GM12873 (cell line): ENCODE measurements at regions not wholly inside any gene's neighbourhood (a gene's known extent, or its start where the extent isn't known, plus 50 kb on each side); places are given as distances from the start of the nearest gene placed in this dataset.

Source experiments
- TF ChIP-seq, protein P1 (sequence below): IDR thresholded peaks from 2 replicates; pipeline ENCODE4 v1.5.1; 2012; ENCODE audit warnings: low read depth, mild to moderate bottlenecking, moderate library complexity, low read length, control low read depth; ENCODE audit not compliant: insufficient read depth; ENCODE audit errors: missing control alignments

DNA sequence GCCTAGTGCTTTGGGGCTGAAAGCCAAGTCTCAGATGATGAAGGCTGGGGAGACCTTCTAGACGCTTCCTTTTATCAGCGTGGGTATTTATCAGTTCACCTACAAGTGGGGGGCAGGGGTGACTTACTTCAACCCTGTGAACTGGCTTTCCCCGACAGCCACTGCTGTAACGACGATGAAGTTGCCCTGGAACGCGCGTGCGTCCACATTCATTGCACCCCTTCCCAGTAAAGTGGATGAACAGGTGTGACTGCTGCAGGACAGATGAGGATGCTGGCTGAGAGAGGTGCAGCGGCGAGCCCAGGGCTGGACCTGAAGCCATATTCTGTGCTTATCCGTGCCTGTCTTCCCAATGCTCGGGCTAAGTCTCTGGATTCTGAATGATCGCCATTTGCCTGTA is 1122.3 kb downstream of the TBC1D22A start:
- TF ChIP-seq, protein P1, sequence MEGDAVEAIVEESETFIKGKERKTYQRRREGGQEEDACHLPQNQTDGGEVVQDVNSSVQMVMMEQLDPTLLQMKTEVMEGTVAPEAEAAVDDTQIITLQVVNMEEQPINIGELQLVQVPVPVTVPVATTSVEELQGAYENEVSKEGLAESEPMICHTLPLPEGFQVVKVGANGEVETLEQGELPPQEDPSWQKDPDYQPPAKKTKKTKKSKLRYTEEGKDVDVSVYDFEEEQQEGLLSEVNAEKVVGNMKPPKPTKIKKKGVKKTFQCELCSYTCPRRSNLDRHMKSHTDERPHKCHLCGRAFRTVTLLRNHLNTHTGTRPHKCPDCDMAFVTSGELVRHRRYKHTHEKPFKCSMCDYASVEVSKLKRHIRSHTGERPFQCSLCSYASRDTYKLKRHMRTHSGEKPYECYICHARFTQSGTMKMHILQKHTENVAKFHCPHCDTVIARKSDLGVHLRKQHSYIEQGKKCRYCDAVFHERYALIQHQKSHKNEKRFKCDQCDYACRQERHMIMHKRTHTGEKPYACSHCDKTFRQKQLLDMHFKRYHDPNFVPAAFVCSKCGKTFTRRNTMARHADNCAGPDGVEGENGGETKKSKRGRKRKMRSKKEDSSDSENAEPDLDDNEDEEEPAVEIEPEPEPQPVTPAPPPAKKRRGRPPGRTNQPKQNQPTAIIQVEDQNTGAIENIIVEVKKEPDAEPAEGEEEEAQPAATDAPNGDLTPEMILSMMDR, result no peak

DNA sequence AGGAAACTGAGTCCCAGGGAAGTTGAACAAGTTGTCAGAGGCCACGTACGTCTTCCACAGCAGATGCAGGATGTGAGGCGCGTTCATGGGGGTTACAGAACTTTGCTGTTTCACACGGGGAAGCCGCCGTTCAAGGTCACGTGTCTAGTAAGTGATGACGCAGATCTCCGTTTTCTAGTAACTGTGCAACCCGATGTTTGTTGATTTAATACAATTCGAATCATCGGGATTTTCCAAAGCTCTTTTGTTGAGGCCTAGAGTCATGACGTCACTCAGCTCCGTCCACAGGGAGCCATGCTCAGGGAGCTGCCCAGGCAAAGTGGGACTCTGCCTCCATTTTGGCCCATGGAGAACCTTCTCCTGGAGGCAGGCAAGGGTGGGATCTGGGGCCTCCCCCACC is 1121.8 kb downstream of the TBC1D22A start:
- TF ChIP-seq, protein P1, result no peak

DNA sequence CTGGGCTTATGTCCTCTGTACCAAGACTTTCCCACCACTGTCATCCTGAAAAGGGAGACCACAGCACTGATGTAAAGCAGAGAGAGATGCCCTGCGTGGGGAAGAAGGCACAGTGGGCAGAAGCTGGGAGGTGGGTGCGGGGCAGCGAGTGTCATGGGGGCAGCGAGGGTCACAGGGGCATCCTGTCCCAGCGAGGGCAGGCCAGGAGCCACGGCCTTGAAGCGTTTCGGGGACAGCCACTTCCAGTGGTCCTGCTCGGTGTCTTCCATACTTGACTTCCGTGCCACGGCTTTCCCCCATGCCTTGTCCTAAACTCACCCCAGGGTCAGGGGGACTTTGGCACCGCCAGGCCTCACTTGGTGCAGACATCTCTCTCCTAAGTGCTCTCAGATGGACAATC is 1121.3 kb downstream of the TBC1D22A start:
- TF ChIP-seq, protein P1, result no peak

DNA sequence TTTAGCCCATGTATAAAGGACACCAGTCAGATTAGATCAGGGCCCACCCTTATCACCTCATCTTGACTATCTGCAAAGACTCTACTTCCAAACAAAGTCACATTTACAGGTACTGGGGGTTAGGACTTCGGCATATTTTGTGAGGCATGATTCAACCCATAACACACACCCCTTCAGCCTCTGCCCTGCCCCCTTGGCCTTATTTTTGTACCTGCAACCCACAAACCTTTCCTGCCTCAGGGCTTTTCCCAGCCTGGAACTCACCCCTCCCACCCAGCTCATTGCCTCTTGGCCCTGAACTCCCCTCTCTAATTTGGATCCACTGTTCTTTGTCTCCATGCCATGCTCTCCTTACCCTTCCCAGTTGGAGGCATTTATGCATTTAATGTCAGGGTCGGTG is 1116.9 kb downstream of the TBC1D22A start:
- TF ChIP-seq, protein P1, result no peak

- TF ChIP-seq, protein P1, result no peak
Measured at GRCh38 chr22:47878460-47878859, 1116.0 kb downstream of the TBC1D22A start.

DNA sequence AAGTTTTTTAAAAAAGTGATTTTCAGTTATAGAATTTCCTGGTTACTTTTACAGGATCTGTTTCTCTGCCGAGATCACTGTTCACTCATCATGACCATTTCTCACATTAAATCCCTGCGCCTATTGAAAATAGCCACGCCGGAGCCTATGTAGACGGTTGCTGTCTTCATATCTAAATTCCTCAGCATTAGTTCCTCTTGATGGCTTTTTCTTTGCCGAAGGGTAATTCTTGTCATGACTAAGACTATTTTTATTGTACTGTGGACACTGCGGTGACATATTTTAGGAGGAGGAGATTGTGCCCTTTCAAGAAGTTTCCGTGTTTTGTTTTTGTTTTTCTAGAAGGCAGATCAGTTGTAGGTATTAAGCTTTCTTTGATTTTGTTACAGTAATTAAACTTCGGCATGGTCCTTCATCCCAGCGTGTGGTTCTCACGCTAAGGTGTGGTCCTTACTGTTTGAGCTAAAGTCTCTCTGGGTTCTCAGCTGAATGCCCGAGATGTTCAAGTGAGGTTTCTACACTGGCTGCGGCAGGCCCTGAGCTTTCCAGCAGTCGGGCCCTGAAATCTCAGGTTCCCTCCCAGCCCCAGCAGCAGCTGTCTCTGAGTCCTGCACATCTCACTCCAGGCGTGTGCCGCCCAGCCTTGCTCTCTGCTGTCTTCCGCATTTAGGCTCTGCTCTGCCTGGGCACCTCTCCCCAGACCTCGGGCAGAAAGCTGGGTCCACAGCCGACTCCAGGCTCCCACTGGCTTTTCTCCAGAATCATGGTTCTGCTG is 1110.5 kb downstream of the TBC1D22A start:
- TF ChIP-seq, protein P1, result no peak

GRCh38 chr22:47865626-47866025 is 1103.2 kb downstream of the TBC1D22A start:
- TF ChIP-seq, protein P1, result no peak

DNA sequence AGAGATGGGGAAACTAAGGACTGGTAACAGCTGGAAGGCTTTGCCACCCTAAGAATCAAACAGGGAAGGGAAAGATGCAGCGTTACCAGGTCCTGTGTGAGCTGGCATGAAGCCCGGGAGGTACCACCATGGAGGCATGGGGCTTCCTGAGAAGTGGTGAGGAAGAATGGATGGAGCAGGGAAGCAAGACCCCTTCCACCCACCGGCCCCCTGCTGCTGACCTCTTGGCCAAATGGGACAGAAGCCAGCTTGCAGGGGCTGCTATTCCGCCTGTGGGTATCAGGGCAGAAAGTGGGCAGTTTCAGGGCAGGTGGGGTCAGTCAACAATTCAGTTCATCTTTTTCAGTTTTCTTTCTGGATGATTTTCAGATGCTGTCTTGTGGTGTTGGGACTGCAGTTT is 1099.9 kb downstream of the TBC1D22A start:
- TF ChIP-seq, protein P1, result no peak
